CD8-positive, alpha-beta memory T cell (primary cell): ENCODE measurements at regions not wholly inside any gene's neighbourhood (a gene's known extent, or its start where the extent isn't known, plus 50 kb on each side); places are given as distances from the start of the nearest gene placed in this dataset.

Experiments
- CTCF ChIA-PET: fragments of 350-600 bp; sonication (Branson Sonifier 250); formaldehyde crosslinking; loops from one replicate; lab custom pipeline; 2021; ENCODE audit warnings: antibody characterized with exemption; lab: Charles Lee
- POLR2A ChIA-PET: fragments of 350-600 bp; sonication (Branson Sonifier 250); formaldehyde crosslinking; loops from one replicate; lab custom pipeline; 2021; ENCODE audit warnings: antibody characterized with exemption; lab: Charles Lee
- DNase-seq, 5 donors: peaks; one replicate each; pipeline versions ENCODE4 v3.0.0 to v3.0.0-alpha.2; 2020 to 2022; ENCODE audit warnings: mixed read lengths in 1 of 5
- H3K27ac ChIP-seq: one replicate; pipeline ENCODE4 v1.7.0; 2013; ENCODE audit warnings: low read depth, mild to moderate bottlenecking, low read length, moderate library complexity
- H3K27me3 ChIP-seq: 2 replicates; pipeline ENCODE4 v1.7.0; 2013; ENCODE audit warnings: low read length, mild to moderate bottlenecking; ENCODE audit not compliant: insufficient read depth, poor library complexity, severe bottlenecking
- H3K36me3 ChIP-seq: 2 replicates; pipeline ENCODE4 v1.7.0; 2013; ENCODE audit warnings: mild to moderate bottlenecking, low read length, moderate library complexity; ENCODE audit not compliant: insufficient read depth
- H3K4me1 ChIP-seq: 2 replicates; pipeline ENCODE4 v1.7.0; 2013; ENCODE audit warnings: mild to moderate bottlenecking, low read length, moderate library complexity; ENCODE audit not compliant: insufficient read depth
- H3K4me3 ChIP-seq: 2 replicates; pipeline ENCODE4 v1.7.0; 2013; ENCODE audit warnings: mild to moderate bottlenecking, low read length
- H3K9me3 ChIP-seq: 2 replicates; pipeline ENCODE4 v1.7.0; 2013; ENCODE audit warnings: mild to moderate bottlenecking, low read length
- H3K27ac Mint-ChIP-seq, 8 donors: one replicate each; pipeline ENCODE4 v1.8.0; 2020 to 2021; ENCODE audit warnings: mixed read lengths in 8 of 8, mild to moderate bottlenecking in 6 of 8, inconsistent platforms in 3 of 8, moderate library complexity in 3 of 8
- H3K27me3 Mint-ChIP-seq, 2 donors: one replicate each; pipeline ENCODE4 v1.8.0; 2020 to 2021; ENCODE audit warnings: mixed read lengths in 2 of 2, mild to moderate bottlenecking in 1 of 2, moderate library complexity in 1 of 2
- H3K36me3 Mint-ChIP-seq, 3 donors: one replicate each; pipeline ENCODE4 v1.8.0; 2020 to 2021; ENCODE audit warnings: mixed read lengths in 3 of 3, inconsistent platforms in 1 of 3, mild to moderate bottlenecking in 1 of 3
- H3K4me1 Mint-ChIP-seq, 3 donors: one replicate each; pipeline ENCODE4 v1.8.0; 2020 to 2021; ENCODE audit warnings: mixed read lengths in 3 of 3, inconsistent platforms in 1 of 3, mild to moderate bottlenecking in 1 of 3
- H3K4me3 Mint-ChIP-seq, 7 donors: one replicate each; pipeline ENCODE4 v1.8.0; 2020 to 2021; ENCODE audit warnings: mixed read lengths in 7 of 7, mild to moderate bottlenecking in 6 of 7, moderate library complexity in 4 of 7, inconsistent platforms in 2 of 7
- H3K9me3 Mint-ChIP-seq, 5 donors: one replicate each; pipeline ENCODE4 v1.8.0; 2020 to 2022; ENCODE audit warnings: mixed read lengths in 5 of 5, mild to moderate bottlenecking in 3 of 5, moderate library complexity in 2 of 5, inconsistent platforms in 1 of 5

DNA sequence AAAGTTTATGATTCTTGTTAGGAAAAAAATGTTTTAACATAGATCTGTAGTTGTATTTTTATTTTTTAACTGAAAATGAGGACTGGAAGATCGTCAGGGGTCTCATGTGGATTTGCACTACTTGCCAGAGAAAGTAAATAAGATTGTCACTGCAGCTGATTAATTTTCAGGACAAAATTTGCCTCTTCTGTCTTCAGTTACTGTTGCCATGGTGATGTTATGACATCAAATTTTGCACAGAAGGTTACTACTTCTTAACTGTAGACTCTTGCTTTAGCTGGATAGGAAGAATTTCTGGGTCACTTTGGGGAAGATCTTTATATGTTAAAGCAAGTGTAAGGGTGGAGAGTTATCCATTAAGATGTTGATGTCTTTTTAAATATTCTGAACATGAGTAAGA, 82.2 kb upstream of the WDR72 start:
- POLR2A ChIA-PET: no interaction called here
- peaks cover 0 to 5% (median 0%) of the 10 kb centered on the region in 5 donors for H3K9me3 Mint-ChIP-seq
- no peaks in the 10 kb centered on the region for H3K4me1 Mint-ChIP-seq
- H3K9me3 ChIP-seq: no peaks in the 10 kb centered on the region
- no peaks in the 10 kb centered on the region for H3K36me3 Mint-ChIP-seq
- no peak overlapping the region for H3K27ac Mint-ChIP-seq
- no peaks in the 10 kb centered on the region for H3K4me1 ChIP-seq
- H3K4me3 ChIP-seq: no peak overlapping the region
- H3K27me3 ChIP-seq: no peaks in the 10 kb centered on the region
- CTCF ChIA-PET: no interaction called here
- H3K36me3 ChIP-seq: no peaks in the 10 kb centered on the region
- no peak for DNase-seq
- H3K4me3 Mint-ChIP-seq: no peak overlapping the region
- H3K27ac ChIP-seq: no peak overlapping the region
- no peaks in the 10 kb centered on the region for H3K27me3 Mint-ChIP-seq

DNA sequence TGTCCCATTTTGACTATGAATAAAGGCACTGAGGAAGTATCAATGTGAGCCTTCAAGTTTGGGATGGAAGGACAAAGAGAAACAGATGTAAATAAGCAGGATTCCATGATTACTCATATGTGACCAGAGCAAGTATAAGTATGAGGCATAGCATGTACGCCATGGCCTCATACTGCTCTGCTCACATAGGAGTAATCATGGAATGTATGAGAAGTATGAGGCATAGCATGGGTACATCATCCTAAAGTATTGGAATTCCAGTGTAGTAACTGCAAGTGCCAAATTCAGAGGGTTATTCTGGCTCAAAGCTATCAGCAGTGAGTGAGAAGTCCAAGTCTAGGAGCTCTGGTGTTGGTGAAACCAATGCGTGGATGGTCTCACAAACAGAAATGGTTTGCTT, 81.2 kb upstream of the WDR72 start:
- no peaks in the 10 kb centered on the region for H3K4me1 ChIP-seq
- no peak overlapping the region for H3K4me3 Mint-ChIP-seq
- no peaks in the 10 kb centered on the region for H3K36me3 Mint-ChIP-seq
- no peak overlapping the region for H3K27ac Mint-ChIP-seq
- H3K4me3 ChIP-seq: no peak overlapping the region
- CTCF ChIA-PET: no interaction called here
- no peaks in the 10 kb centered on the region for H3K36me3 ChIP-seq
- H3K4me1 Mint-ChIP-seq: no peaks in the 10 kb centered on the region
- no peaks in the 10 kb centered on the region for H3K27me3 ChIP-seq
- H3K27me3 Mint-ChIP-seq: no peaks in the 10 kb centered on the region
- no peaks in the 10 kb centered on the region for H3K9me3 ChIP-seq
- H3K9me3 Mint-ChIP-seq: peaks cover 0 to 5% (median 0%) of the 10 kb centered on the region in 5 donors
- no peak overlapping the region for H3K27ac ChIP-seq
- DNase-seq: no peak
- POLR2A ChIA-PET: no interaction called here

DNA sequence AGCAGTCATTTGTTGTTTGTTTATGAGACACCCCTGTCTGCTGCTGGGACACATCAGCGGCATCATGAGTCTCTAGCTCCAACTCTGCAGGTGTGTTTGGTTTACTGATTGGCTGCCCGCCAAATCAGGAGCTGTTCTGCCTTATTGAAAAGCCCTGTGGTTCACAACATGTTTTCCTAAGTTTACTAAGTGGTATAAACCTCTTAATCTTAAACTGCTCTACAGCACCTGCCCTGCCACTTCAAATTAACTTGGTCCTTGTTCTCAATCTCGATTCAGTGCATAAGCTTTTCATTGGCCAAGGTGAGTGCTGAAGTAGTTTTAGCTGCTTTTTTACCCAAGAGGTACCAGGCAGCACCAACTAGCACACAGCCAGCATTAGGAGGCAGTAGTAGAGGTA, 77.8 kb upstream of the WDR72 start:
- Mint-ChIP-seq H3K4me1 (no peaks in the 10 kb centered on the region), H3K9me3 (no peaks in the 10 kb centered on the region), H3K27me3 (no peaks in the 10 kb centered on the region), H3K36me3 (no peaks in the 10 kb centered on the region), H3K4me3 (no peak overlapping the region), H3K27ac (no peak overlapping the region)
- no peaks in the 10 kb centered on the region for H3K27me3 ChIP-seq
- no peaks in the 10 kb centered on the region for H3K36me3 ChIP-seq
- H3K27ac ChIP-seq: no peak overlapping the region
- ChIA-PET CTCF (no interaction called here), POLR2A (no interaction called here)
- no peaks in the 10 kb centered on the region for H3K4me1 ChIP-seq
- H3K9me3 ChIP-seq: no peaks in the 10 kb centered on the region
- no peak for DNase-seq
- H3K4me3 ChIP-seq: no peak overlapping the region

DNA sequence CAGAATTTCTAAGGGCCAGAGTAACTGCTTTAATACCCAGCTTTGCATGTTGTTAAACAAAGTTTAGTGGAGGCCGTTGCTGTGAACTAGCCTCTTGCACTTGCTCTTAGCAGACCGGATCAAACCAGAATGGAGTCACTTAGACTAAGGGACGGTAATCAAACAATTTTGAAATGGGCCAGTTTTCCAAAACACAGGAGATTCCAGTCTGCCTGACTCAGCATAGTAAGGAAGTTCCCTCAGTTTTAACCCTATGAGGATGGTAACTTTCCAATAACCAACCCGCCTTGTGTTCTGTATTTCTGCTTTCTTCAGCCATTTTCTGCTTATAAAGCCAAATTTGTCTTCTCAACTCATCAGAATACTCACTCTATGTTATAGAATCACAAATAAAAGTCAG, 77.2 kb upstream of the WDR72 start:
- Histone ChIP-seq H3K36me3 (no peaks in the 10 kb centered on the region), H3K4me3 (no peak overlapping the region), H3K27ac (no peak overlapping the region), H3K4me1 (no peaks in the 10 kb centered on the region), H3K27me3 (no peaks in the 10 kb centered on the region), H3K9me3 (no peaks in the 10 kb centered on the region)
- ChIA-PET POLR2A (no interaction called here), CTCF (no interaction called here)
- Mint-ChIP-seq H3K36me3 (no peaks in the 10 kb centered on the region), H3K9me3 (no peaks in the 10 kb centered on the region), H3K27ac (no peak overlapping the region), H3K4me1 (no peaks in the 10 kb centered on the region), H3K27me3 (no peaks in the 10 kb centered on the region), H3K4me3 (no peak overlapping the region)
- no peak for DNase-seq

DNA sequence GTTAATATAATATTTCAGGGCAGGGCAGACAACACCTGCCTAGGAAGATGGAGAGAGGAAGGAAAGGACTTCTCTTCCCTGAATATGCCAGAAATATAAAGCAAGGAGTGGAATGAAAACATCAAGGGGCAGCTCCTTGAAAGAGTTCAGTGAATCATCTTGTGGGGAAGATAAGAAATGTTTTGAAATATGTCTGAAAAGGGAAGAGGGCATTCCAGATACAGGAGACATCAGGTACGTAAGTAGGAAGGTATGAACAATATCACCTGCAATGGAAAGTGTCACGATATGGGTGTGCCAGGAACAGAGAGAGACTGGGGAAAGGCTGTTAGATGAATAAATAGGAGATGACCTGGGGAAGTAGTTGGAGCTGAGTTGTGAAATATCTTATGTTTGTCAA, 75.8 kb upstream of the WDR72 start:
- no peak overlapping the region for H3K4me3 ChIP-seq
- H3K36me3 ChIP-seq: no peaks in the 10 kb centered on the region
- no peak for DNase-seq
- H3K4me1 ChIP-seq: no peaks in the 10 kb centered on the region
- no peak overlapping the region for H3K27ac ChIP-seq
- H3K36me3 Mint-ChIP-seq: no peaks in the 10 kb centered on the region
- no peaks in the 10 kb centered on the region for H3K27me3 Mint-ChIP-seq
- no peak overlapping the region for H3K4me3 Mint-ChIP-seq
- no peak overlapping the region for H3K27ac Mint-ChIP-seq
- CTCF ChIA-PET: no interaction called here
- H3K27me3 ChIP-seq: no peaks in the 10 kb centered on the region
- no peaks in the 10 kb centered on the region for H3K9me3 ChIP-seq
- POLR2A ChIA-PET: no interaction called here
- no peaks in the 10 kb centered on the region for H3K4me1 Mint-ChIP-seq
- H3K9me3 Mint-ChIP-seq: peaks cover 0 to 5% (median 0%) of the 10 kb centered on the region in 5 donors

DNA sequence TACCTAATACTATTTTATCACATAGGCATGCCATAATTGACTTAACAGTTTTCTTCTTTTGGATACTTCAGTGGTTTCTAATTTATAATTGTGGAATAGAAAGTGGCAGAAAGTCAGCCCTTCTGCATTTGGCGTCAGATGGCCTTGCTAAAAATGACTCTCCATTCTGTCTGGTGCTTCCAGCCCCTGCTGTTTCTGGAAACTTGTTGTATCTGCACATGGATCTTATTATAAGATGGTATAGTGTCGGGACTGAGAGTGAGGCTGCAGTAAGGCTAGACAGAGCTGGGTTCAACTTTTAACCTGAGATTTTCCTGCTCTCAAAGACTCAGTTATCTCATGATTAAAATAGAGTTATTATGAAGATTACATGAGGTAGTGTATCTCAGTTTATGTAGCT, 74.8 kb upstream of the WDR72 start:
- H3K4me1 ChIP-seq: no peaks in the 10 kb centered on the region
- POLR2A ChIA-PET: no interaction called here
- CTCF ChIA-PET: no interaction called here
- no peaks in the 10 kb centered on the region for H3K27me3 ChIP-seq
- no peaks in the 10 kb centered on the region for H3K36me3 Mint-ChIP-seq
- H3K27me3 Mint-ChIP-seq: no peaks in the 10 kb centered on the region
- H3K4me3 ChIP-seq: no peak overlapping the region
- H3K9me3 Mint-ChIP-seq: peaks cover 0 to 5% (median 0%) of the 10 kb centered on the region in 5 donors
- no peaks in the 10 kb centered on the region for H3K9me3 ChIP-seq
- H3K4me1 Mint-ChIP-seq: no peaks in the 10 kb centered on the region
- H3K27ac Mint-ChIP-seq: no peak overlapping the region
- H3K36me3 ChIP-seq: no peaks in the 10 kb centered on the region
- DNase-seq: no peak
- no peak overlapping the region for H3K27ac ChIP-seq
- no peak overlapping the region for H3K4me3 Mint-ChIP-seq

DNA sequence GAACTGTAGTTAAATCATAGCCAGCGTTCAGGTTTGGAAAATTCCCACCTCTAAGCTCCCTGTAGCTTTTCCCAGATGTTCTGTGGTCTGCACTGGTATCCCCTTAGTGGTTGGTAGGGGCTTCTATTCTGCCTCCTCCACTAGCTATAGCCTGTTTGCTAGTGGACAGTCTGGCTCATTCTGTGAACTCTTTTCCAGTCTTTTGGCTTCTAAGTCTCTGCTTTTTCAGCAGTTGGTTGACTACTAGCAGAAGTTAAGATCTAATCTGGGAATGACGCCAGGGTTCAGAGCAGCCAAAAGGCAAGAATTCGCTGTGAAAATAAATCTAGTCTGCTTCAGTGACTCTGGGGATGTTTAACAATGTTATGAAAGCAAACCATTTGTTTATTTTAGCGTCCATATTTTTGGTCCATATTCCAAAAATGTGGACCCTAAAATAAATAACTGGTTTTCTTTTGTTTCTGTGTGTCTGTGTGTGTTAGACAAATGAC, 73.7 kb upstream of the WDR72 start:
- H3K36me3 Mint-ChIP-seq: no peaks in the 10 kb centered on the region
- H3K9me3 ChIP-seq: no peaks in the 10 kb centered on the region
- H3K4me3 Mint-ChIP-seq: no peak overlapping the region
- POLR2A ChIA-PET: no interaction called here
- CTCF ChIA-PET: no interaction called here
- H3K4me1 Mint-ChIP-seq: no peaks in the 10 kb centered on the region
- H3K27ac Mint-ChIP-seq: no peak overlapping the region
- no peaks in the 10 kb centered on the region for H3K27me3 ChIP-seq
- no peak for DNase-seq
- H3K36me3 ChIP-seq: no peaks in the 10 kb centered on the region
- peaks cover 0 to 5% (median 0%) of the 10 kb centered on the region in 5 donors for H3K9me3 Mint-ChIP-seq
- H3K4me3 ChIP-seq: no peak overlapping the region
- H3K27me3 Mint-ChIP-seq: no peaks in the 10 kb centered on the region
- no peak overlapping the region for H3K27ac ChIP-seq
- H3K4me1 ChIP-seq: no peaks in the 10 kb centered on the region

DNA sequence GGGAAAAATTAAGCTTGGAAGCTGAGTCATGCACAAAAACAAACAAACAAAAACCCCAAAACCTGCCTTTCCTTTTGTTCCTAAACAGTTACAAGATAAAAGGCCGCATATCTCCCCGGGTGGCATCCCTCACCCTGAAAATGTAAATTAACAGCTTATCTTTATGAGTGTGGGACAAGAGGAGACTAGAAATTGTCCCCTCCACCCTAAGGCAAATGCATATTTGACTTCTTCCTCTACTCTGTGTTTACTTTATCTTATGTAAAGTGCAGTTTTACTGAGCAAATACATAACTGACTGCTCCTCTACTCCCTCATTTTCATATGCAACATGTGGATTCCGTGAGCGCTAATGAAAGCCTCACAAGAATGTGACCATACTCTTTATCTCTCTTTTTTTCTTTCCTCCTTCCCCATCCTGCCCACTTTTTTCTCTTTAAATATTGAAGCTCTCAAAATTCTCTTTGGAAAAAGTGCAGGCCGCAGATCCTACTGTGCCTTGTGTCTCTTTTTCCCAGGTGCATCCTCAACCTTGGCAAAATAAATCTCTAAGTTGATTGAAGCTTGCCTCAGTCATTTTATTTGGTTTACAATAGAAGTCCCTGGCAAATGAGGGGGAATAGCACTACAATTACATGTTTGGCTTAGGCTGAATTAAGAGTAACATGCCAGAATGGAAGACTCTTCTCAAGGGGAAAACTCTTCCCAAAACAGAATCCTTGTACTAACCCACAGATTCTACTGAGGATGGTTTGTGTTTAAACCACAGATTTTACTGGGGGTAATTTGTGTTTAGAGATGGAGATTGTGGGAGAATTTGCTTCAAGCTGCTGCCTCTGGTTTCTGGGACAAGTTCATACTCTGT, 72.7 kb upstream of the WDR72 start:
- ChIA-PET POLR2A (no interaction called here), CTCF (no interaction called here)
- Histone ChIP-seq H3K27ac (no peak overlapping the region), H3K27me3 (no peaks in the 10 kb centered on the region), H3K4me3 (no peak overlapping the region), H3K36me3 (no peaks in the 10 kb centered on the region), H3K4me1 (no peaks in the 10 kb centered on the region), H3K9me3 (no peaks in the 10 kb centered on the region)
- Mint-ChIP-seq H3K27me3 (no peaks in the 10 kb centered on the region), H3K4me3 (no peak overlapping the region), H3K9me3 (peaks cover 0 to 5% (median 0%) of the 10 kb centered on the region in 5 donors), H3K36me3 (no peaks in the 10 kb centered on the region), H3K27ac (no peak overlapping the region), H3K4me1 (no peaks in the 10 kb centered on the region)
- no peak for DNase-seq
